ENCODE measurements at regions not wholly inside any gene's neighbourhood (a gene's known extent, or its start where the extent isn't known, plus 50 kb on each side); places are given as distances from the start of the nearest gene placed in this dataset.
A peak's percentile ranks its signal among the peaks of the same experiment; 100 is the strongest.
"Not testable (repeated sequence)": the region's sequence is repeated elsewhere in the genome, so short reads cannot be mapped to it uniquely, and the experiment has no call there.

- Histone ChIP-seq H3K9ac (ENCODE audit: insufficient read depth, low read length) (no peak overlapping the region), H3K36me3 (ENCODE audit: control insufficient read depth, insufficient read depth, low read length) (no peaks in the 10 kb centered on the region), H3K79me2 (ENCODE audit: control insufficient read depth, insufficient read depth, low read length) (no peaks in the 10 kb centered on the region), H2AFZ (ENCODE audit: low read length) (no peak overlapping the region), H3K4me1 (ENCODE audit: control insufficient read depth, extremely low read depth, insufficient read depth, low read length) (no peaks in the 10 kb centered on the region), H3K4me3 (replicated peaks in 1 of 4; ENCODE audit: control extremely low read depth in 1 of 4, insufficient read depth in 1 of 4, low read depth in 3 of 4, low read length in 4 of 4) (peak overlapping the region; percentile 10 to 73 (median 32)), H3K4me2 (ENCODE audit: extremely low read depth, insufficient read depth, low read length) (peak overlapping the region; percentile 87), H3K27me3 (ENCODE audit: control insufficient read depth, insufficient read depth, low read length) (no peaks in the 10 kb centered on the region), H3K27ac (ENCODE audit: insufficient read depth, low read length) (no peak overlapping the region), H3K9me3 (ENCODE audit: control insufficient read depth, insufficient read depth, low read depth, low read length) (no peaks in the 10 kb centered on the region), H4K20me1 (ENCODE audit: control insufficient read depth, extremely low read depth, insufficient read depth, low read length) (no peaks in the 10 kb centered on the region)
- TF ChIP-seq EZH2 (IDR thresholded peaks at IDR 0.05; ENCODE audit: low read length, missing control alignments) (no peak), CTCF (conservative IDR thresholded peaks at IDR 0.05 in 1 of 2, IDR thresholded peaks at IDR 0.05 in 1 of 2; ENCODE audit: low read depth in 1 of 2, low read length in 2 of 2) (no peak)
- DNase-seq (ENCODE audit: low read depth in 2 of 2), result peak in 1 of 2 donors; percentile 33
Observed at GRCh38 chr6:27667657-27668441, 194.9 kb upstream of the ZNF184 start.

GRCh38 chr6:27667016-27667656, 194.2 kb upstream of the ZNF184 start:
- no peaks in the 10 kb centered on the region for H3K27me3 ChIP-seq (ENCODE audit: control insufficient read depth, insufficient read depth, low read length)
- H3K27ac ChIP-seq (ENCODE audit: insufficient read depth, low read length), result no peak overlapping the region
- peak overlapping the region in 1 of 4 experiments; percentile 73 for H3K4me3 ChIP-seq (replicated peaks in 1 of 4; ENCODE audit: control extremely low read depth in 1 of 4, insufficient read depth in 1 of 4, low read depth in 3 of 4, low read length in 4 of 4)
- no peaks in the 10 kb centered on the region for H3K79me2 ChIP-seq (ENCODE audit: control insufficient read depth, insufficient read depth, low read length)
- no peak overlapping the region for H3K9ac ChIP-seq (ENCODE audit: insufficient read depth, low read length)
- no peaks in the 10 kb centered on the region for H3K36me3 ChIP-seq (ENCODE audit: control insufficient read depth, insufficient read depth, low read length)
- H2AFZ ChIP-seq (ENCODE audit: low read length), result no peak overlapping the region
- H3K9me3 ChIP-seq (ENCODE audit: control insufficient read depth, insufficient read depth, low read depth, low read length), result no peaks in the 10 kb centered on the region
- H3K4me2 ChIP-seq (ENCODE audit: extremely low read depth, insufficient read depth, low read length), result peak overlapping the region; percentile 87
- no peak for TF ChIP-seq EZH2 (IDR thresholded peaks at IDR 0.05; ENCODE audit: low read length, missing control alignments)
- DNase-seq (ENCODE audit: low read depth in 2 of 2), result no peak
- no peaks in the 10 kb centered on the region for H3K4me1 ChIP-seq (ENCODE audit: control insufficient read depth, extremely low read depth, insufficient read depth, low read length)
- no peaks in the 10 kb centered on the region for H4K20me1 ChIP-seq (ENCODE audit: control insufficient read depth, extremely low read depth, insufficient read depth, low read length)

- no peaks in the 10 kb centered on the region for H3K79me2 ChIP-seq (ENCODE audit: control insufficient read depth, insufficient read depth, low read length)
- TF ChIP-seq CTCF (conservative IDR thresholded peaks at IDR 0.05 in 1 of 2, IDR thresholded peaks at IDR 0.05 in 1 of 2; ENCODE audit: low read depth in 1 of 2, low read length in 2 of 2), result no peak
- TF ChIP-seq EZH2 (IDR thresholded peaks at IDR 0.05; ENCODE audit: low read length, missing control alignments), result no peak
- H4K20me1 ChIP-seq (ENCODE audit: control insufficient read depth, extremely low read depth, insufficient read depth, low read length), result no peaks in the 10 kb centered on the region
- no peak for DNase-seq (ENCODE audit: low read depth in 2 of 2)
- no peaks in the 10 kb centered on the region for H3K9me3 ChIP-seq (ENCODE audit: control insufficient read depth, insufficient read depth, low read depth, low read length)
- H3K4me2 ChIP-seq (ENCODE audit: extremely low read depth, insufficient read depth, low read length), result no peak overlapping the region
- H2AFZ ChIP-seq (ENCODE audit: low read length), result no peak overlapping the region
- no peak overlapping the region for H3K9ac ChIP-seq (ENCODE audit: insufficient read depth, low read length)
- H3K27me3 ChIP-seq (ENCODE audit: control insufficient read depth, insufficient read depth, low read length), result no peaks in the 10 kb centered on the region
- no peaks in the 10 kb centered on the region for H3K36me3 ChIP-seq (ENCODE audit: control insufficient read depth, insufficient read depth, low read length)
- H3K27ac ChIP-seq (ENCODE audit: insufficient read depth, low read length), result no peak overlapping the region
- H3K4me1 ChIP-seq (ENCODE audit: control insufficient read depth, extremely low read depth, insufficient read depth, low read length), result no peaks in the 10 kb centered on the region
- H3K4me3 ChIP-seq (replicated peaks in 1 of 4; ENCODE audit: control extremely low read depth in 1 of 4, insufficient read depth in 1 of 4, low read depth in 3 of 4, low read length in 4 of 4), result no peak overlapping the region
Observed at GRCh38 chr6:27662769-27663168, 189.9 kb upstream of the ZNF184 start.

GRCh38 chr6:27662212-27662611, 189.3 kb upstream of the ZNF184 start:
- not testable (repeated sequence) for H3K27me3 ChIP-seq (ENCODE audit: control insufficient read depth, insufficient read depth, low read length); H3K4me1 ChIP-seq (ENCODE audit: control insufficient read depth, extremely low read depth, insufficient read depth, low read length); DNase-seq (ENCODE audit: low read depth in 2 of 2); H3K27ac ChIP-seq (ENCODE audit: insufficient read depth, low read length); H3K79me2 ChIP-seq (ENCODE audit: control insufficient read depth, insufficient read depth, low read length); H2AFZ ChIP-seq (ENCODE audit: low read length); H3K9ac ChIP-seq (ENCODE audit: insufficient read depth, low read length); H3K36me3 ChIP-seq (ENCODE audit: control insufficient read depth, insufficient read depth, low read length); H3K4me2 ChIP-seq (ENCODE audit: extremely low read depth, insufficient read depth, low read length); H4K20me1 ChIP-seq (ENCODE audit: control insufficient read depth, extremely low read depth, insufficient read depth, low read length); H3K9me3 ChIP-seq (ENCODE audit: control insufficient read depth, insufficient read depth, low read depth, low read length); H3K4me3 ChIP-seq (replicated peaks in 1 of 4; ENCODE audit: control extremely low read depth in 1 of 4, insufficient read depth in 1 of 4, low read depth in 3 of 4, low read length in 4 of 4)

- H3K4me3 ChIP-seq (replicated peaks in 1 of 4; ENCODE audit: control extremely low read depth in 1 of 4, insufficient read depth in 1 of 4, low read depth in 3 of 4, low read length in 4 of 4); H3K9ac ChIP-seq (ENCODE audit: insufficient read depth, low read length); H2AFZ ChIP-seq (ENCODE audit: low read length); DNase-seq (ENCODE audit: low read depth in 2 of 2); H3K4me1 ChIP-seq (ENCODE audit: control insufficient read depth, extremely low read depth, insufficient read depth, low read length); H3K79me2 ChIP-seq (ENCODE audit: control insufficient read depth, insufficient read depth, low read length); H3K4me2 ChIP-seq (ENCODE audit: extremely low read depth, insufficient read depth, low read length); H4K20me1 ChIP-seq (ENCODE audit: control insufficient read depth, extremely low read depth, insufficient read depth, low read length); H3K9me3 ChIP-seq (ENCODE audit: control insufficient read depth, insufficient read depth, low read depth, low read length); H3K36me3 ChIP-seq (ENCODE audit: control insufficient read depth, insufficient read depth, low read length); H3K27ac ChIP-seq (ENCODE audit: insufficient read depth, low read length); H3K27me3 ChIP-seq (ENCODE audit: control insufficient read depth, insufficient read depth, low read length): not testable (repeated sequence)
Observed at GRCh38 chr6:27653143-27653825, 180.4 kb upstream of the ZNF184 start.
